ENCODE measurements at regions not wholly inside any gene's neighbourhood (a gene's known extent, or its start where the extent isn't known, plus 50 kb on each side); places are given as distances from the start of the nearest gene placed in this dataset.
A peak's percentile ranks its signal among the peaks of the same experiment; 100 is the strongest.

DNA sequence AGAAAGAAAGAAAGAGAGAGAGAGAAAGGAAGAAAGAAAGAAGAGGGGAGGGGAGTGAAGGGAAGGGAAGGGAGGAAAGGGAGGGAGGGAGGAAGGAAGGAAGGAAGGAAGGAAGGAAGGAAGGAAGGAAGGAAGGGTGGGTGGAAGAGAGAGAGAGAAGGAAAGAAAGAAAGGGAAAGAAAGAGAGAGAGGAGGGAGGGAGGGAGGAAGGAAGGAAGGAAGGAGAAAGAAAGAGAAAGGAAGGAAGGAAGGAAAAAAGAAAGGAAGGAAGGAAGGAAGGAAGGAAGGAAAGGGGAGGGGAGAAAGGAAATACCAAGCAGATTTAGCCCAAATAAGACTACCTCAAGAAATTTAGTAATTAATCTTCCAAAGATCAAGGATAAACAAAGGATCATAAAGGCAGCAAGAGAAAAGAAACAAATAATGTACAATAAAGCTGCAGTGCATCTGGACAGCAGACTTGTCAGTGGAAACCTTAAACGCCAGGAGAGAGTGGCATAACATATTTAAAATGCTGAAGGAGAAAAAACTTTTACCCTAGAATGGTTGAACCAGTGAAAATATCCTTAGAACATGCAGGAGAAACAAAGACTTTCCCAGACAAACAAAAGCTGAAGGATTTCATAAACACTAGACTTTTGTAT is 427.6 kb downstream of the TBL1XR1 start:
- no peak for DNase-seq (ENCODE audit: insufficient read length, low spot score)
- no peak for TF ChIP-seq POLR2A (IDR thresholded peaks at IDR 0.05; ENCODE audit: low read depth, low read length)
- no peak for FAIRE-seq

DNA sequence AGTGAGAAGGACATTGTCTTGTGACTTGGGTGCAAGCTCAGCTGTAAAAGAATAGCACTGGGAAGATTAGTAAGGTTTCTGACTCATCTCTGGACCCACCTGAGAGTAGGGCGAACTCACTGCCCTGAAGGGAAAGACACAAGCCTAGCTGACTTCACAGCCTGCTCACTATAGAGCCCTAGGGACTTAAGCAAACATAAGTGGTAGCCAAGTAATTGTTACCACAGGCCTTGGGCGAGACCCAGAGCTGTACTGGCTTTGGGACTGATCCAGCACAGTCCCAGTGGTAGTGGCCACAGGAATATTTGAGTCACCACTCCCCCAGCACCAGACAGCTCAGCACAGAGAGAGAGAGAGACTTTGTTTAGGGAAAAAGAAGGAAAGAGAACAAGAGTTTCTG is 429.9 kb downstream of the TBL1XR1 start:
- TF ChIP-seq POLR2A (IDR thresholded peaks at IDR 0.05; ENCODE audit: low read depth, low read length) = no peak
- FAIRE-seq (peak; percentile 93), DNase-seq (ENCODE audit: insufficient read length, low spot score) (peak; percentile 1)

DNA sequence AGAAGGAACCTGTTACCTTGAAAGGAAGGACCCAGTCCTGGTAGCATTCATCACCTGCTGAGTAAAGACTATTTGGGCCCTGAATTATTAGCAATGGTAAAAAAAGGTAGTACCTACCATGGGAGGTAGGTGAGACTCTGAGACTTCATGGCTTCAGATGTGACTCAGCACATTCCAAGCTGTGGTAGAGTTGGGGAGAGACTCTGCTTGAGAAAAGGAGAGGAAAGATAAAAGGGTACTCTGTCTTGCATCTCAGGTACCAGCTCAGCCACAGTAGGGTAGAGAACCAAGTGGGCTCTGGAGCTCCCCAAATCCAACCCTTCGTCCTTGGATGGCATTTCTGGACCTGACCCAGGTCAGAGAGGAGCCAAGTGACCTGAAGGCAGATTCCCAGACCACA is 430.4 kb downstream of the TBL1XR1 start:
- DNase-seq (ENCODE audit: insufficient read length, low spot score) (no peak), FAIRE-seq (no peak)
- TF ChIP-seq POLR2A (IDR thresholded peaks at IDR 0.05; ENCODE audit: low read depth, low read length) = no peak

DNA sequence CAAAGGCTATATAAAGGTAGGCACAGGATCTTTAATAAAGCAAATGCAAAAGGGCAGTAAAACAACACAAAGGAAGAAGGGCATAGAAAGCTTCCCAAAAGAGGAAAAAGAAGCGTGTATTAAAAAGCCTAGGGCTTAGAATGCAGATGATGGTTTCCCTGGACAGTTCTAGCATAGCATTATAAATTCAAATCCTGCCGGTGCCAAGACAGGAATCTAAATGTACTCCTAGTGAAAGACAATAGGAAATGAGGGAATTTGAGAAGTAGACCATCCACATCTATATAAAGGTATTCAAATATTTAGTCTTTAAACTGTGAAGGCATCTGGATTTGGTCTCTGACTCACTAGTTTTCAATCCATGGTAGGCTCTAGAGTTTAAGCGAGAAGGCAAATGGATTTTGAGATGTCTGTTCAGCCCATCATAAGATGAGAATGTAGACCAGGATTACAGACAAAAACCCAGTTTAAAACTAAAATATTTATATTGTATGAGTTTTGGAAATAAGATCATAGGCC is 431.8 kb downstream of the TBL1XR1 start:
- DNase-seq (ENCODE audit: insufficient read length, low spot score) (no peak), FAIRE-seq (no peak)
- no peak for TF ChIP-seq POLR2A (IDR thresholded peaks at IDR 0.05; ENCODE audit: low read depth, low read length)

DNA sequence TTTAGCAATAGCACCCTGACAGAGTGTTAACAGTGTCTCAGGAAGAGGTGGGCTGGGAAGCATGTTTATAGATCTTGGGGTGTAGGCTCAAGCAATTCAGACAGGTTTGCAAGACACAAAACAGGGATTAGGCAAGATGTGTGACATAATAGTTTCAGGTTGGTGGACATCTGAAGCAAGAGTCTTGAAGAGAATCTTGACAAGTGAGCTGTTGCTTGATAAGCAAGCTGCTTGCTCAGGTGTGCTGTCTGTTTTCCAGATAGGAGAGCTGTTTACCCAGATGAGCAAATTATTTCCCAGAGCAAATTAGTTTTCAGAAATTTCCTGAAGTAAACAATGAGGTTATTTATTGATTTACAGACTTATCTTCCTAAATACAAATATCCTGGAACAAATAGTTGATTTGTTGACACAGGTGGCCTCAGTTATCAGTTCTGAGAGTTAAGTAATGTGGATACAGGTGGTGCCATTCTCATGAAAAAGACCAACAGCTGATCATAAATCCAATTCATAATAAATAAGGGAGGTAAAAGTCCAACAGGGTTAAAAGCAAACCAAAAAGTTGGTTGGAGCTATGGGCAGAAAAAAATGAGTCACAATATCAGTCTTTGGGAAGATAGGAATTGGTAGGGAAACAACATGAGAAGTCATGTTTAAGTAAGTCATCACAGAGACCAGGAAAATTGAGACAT is 437.3 kb downstream of the TBL1XR1 start:
- FAIRE-seq = no peak
- no peak for TF ChIP-seq POLR2A (IDR thresholded peaks at IDR 0.05; ENCODE audit: low read depth, low read length)
- DNase-seq (ENCODE audit: insufficient read length, low spot score) = no peak

DNA sequence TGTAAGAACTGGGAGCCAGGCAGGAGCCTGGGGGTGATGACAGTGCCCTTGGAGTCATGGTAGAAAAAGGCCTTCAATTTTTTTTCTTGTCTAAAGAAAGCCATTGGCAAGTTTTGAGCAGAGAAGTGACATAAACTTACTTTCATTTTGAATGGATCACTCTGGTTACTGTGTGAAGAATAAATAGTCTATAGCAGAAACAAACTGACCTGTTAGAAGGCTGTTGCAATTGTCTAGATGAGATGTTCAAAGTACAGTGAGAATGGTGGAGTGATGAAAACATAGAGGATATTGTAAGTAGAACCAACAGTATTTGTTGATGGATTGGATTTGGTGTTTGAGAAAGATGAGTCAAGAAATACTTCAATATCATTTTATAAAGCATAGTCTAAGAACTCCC is 439.9 kb downstream of the TBL1XR1 start:
- DNase-seq (ENCODE audit: insufficient read length, low spot score) (no peak), FAIRE-seq (no peak)
- TF ChIP-seq POLR2A (IDR thresholded peaks at IDR 0.05; ENCODE audit: low read depth, low read length) = no peak

DNA sequence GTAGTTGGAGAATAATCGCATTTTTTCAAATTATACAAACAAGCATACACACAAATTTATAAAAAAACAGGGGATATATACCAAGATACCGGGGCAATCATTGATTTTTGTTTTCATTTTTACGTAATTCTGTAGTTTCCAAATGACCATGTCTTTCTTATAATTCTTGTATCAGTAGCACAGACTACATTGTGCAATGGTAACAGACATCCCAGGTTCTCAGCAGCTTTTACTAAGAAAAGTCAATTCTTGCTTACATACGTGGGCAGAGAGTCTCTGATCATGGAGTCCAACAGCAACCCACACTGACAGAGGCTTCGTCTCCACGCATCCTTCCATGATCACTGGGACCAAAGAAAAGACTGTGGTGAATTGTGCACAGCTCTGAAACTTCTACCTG is 441.3 kb downstream of the TBL1XR1 start:
- FAIRE-seq = no peak
- no peak for DNase-seq (ENCODE audit: insufficient read length, low spot score)
- no peak for TF ChIP-seq POLR2A (IDR thresholded peaks at IDR 0.05; ENCODE audit: low read depth, low read length)

DNA sequence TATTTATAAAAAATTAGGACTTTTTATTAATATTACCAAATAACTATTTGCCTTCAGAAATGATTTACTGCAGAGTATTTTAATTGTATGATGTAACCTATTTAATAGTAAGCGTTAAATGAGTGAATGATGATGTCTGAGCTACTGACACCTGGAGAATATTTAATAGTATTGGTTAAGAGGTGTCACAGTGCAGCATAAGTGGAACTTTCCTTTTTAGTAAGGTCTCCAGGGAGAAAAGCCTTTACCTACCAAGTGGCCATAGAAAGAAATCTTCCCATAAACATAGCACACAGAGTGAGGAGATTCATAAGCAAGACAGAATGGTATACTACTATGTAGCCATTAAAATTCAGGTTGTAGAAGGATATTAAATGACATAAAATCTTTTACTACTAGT is 441.7 kb downstream of the TBL1XR1 start:
- DNase-seq (ENCODE audit: insufficient read length, low spot score) (no peak), FAIRE-seq (no peak)
- no peak for TF ChIP-seq POLR2A (IDR thresholded peaks at IDR 0.05; ENCODE audit: low read depth, low read length)

DNA sequence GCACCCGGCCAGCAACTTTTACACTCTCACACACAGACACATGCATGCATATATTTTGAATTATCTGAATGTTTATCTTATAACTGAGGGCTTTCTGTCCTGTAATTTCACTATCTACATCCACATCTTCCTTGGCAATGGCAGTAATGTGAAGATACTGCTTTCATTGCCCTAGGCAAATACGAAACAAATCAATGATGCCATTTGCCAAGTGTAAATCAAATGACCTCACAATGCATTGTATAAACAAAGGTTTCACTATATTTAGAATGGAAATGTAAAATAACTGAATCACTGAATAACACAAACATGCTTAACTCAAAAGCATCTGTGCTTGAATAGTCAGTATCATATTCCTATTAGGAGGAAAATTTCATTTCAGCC is 455.6 kb downstream of the TBL1XR1 start:
- TF ChIP-seq POLR2A (IDR thresholded peaks at IDR 0.05; ENCODE audit: low read depth, low read length) = no peak
- no peak for DNase-seq (ENCODE audit: insufficient read length, low spot score)
- FAIRE-seq = no peak

DNA sequence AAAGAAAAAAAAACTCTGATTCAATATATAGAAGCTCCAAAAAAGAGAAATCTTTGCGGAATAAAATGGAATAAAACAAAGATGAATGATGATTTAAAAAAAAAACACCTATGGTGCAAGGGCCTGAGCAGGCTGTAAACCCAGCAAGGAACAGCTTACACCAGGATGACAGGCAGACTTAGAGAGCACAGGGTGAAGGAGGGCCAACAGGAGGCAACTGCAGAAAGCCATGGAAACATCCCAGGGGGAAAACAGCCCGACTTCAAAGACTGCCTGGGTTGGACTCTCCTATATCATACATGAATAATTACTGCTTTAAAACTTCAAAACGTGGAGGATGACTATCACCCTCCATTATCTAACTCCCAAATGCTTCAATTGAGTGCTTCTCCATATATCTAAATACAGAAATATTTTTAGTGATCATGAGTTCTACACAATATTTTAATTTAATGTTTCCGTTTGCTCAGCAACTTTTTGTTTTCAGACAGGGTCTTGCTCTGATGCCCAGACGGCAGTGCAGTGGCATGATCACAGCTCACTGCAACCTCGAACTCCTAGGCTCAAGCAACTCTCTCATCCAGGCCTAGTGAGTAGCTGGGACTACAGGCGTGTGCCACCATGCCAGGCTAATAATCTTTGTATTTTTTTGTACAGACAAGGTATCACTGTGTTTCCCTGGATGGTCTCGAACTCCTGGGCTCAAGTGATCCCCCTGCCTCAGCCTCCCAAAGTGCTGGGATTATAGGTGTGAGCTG is 456.2 kb downstream of the TBL1XR1 start:
- no peak for FAIRE-seq

DNA sequence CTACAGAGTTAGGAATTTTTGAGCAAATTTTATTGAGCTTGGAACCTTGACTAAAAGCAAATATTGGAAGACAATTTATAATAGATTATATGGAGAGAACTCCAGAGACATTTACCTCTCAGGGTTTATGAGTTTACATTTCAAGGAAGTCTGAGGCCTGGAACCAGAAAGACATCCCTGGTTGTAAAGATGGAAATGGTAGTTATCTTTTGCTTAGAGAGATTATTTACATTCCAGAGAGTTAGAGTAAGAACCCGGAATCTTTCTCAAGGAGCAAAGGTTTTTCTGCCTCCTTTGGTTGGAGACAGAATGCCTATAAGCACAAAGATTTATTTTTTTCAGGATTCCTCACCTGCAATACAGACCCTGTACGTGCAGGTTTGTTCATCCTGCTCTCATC is 458.1 kb downstream of the TBL1XR1 start:
- TF ChIP-seq POLR2A (IDR thresholded peaks at IDR 0.05; ENCODE audit: low read depth, low read length) = no peak
- no peak for DNase-seq (ENCODE audit: insufficient read length, low spot score)
- no peak for FAIRE-seq

More for the DNA sequence above, 456.2 kb downstream of the TBL1XR1 start:
- no peak for TF ChIP-seq POLR2A (IDR thresholded peaks at IDR 0.05; ENCODE audit: low read depth, low read length)
- no peak for DNase-seq (ENCODE audit: insufficient read length, low spot score)

DNA sequence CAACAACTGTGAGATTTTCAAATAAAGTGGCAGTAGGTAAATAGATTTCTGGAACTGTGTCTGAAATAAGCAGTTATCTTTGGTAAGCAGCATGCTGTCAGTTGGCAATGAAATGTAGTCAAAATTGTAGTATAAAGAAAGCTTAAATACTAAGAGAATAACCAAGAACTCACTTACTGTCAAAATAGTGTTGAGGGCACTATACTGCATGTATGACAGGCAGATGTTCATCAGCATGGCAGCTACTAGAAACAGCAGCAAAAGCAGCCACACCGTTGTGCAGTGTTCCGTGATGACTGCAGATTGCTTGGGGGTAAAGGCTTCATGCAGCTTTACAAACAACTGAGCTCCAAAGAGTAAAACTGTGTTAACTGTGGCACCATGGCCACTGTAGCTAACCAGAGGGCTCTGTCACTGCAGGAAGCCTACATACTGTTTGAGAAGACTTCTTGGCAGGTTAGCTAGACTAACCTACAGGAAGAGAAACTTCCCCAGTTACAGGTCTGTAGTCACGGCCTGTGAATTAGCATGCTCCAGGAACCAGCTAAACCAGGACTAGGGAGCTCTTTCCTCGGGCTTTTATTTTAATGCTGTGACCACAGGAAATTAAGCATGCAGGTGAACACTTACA is 459.7 kb downstream of the TBL1XR1 start:
- TF ChIP-seq POLR2A (IDR thresholded peaks at IDR 0.05; ENCODE audit: low read depth, low read length) = no peak
- FAIRE-seq (no peak), DNase-seq (ENCODE audit: insufficient read length, low spot score) (no peak)

DNA sequence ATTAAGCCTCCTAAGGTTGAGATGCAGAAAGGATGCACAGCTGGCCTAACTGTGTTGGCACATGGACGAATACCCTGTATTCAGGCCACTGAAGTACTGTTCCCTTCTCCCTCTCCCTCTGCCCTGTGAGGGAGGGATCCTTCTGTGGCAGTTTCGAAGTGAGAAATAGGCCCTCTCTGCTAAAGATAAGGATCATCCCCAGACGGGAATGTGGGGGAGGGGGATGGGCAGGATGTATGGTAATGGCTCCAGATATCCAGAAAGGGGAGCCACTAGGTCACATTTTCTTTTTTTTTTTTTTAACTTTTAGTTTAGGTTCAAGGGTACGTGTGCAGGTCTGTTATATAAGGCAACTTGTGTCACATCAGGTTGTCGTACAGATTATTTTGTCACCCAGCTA is 463.1 kb downstream of the TBL1XR1 start:
- DNase-seq (ENCODE audit: insufficient read length, low spot score) = no peak
- FAIRE-seq = no peak
- TF ChIP-seq POLR2A (IDR thresholded peaks at IDR 0.05; ENCODE audit: low read depth, low read length) = no peak

DNA sequence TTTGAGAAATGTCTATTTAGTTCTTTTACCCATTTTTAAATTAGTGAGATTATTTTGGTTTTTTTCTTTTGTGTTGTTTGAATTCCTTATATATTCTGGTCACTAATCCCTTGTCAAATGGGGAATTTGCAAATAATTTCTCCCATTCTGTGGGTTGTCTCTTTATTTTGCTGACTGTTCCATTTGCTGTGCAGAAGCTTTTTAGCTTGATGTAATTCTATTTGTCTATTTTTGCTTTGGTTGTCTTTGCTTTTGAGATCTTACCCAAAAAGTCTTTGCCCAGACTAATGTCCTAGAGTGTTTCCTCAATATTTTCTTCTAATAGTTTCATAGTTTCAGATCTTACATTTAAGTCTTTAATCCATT is 472.9 kb downstream of the TBL1XR1 start:
- TF ChIP-seq POLR2A (IDR thresholded peaks at IDR 0.05; ENCODE audit: low read depth, low read length) = no peak
- DNase-seq (ENCODE audit: insufficient read length, low spot score) (no peak), FAIRE-seq (no peak)

All from H54 (cell line).